ENCODE measurements at regions not wholly inside any gene's neighbourhood (a gene's known extent, or its start where the extent isn't known, plus 50 kb on each side); places are given as distances from the start of the nearest gene placed in this dataset.

DNA sequence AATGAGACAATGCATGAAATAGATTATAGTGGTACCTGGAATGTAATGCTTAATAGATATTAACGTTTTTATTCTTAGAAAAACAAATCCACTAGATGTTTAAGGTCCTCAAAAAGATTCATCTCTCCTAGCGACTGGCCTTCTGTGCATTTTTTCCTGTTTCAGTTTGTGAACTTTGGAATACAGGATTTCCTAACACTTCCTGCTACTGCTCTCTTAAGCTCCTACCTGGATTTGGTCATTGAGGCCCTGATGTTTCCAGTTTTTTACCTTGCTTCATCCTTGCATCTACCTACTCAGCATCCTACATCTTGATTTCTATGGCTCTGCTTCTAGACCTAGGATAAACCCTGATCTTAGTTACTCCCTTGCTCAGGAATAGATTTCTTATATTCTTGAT, 188.4 kb downstream of the ABCC12 start:
- no peak for DNase-seq

GRCh38 chr16:47966325-47966724, 189.5 kb downstream of the ABCC12 start:
- DNase-seq, result no peak

- DNase-seq, result no peak
These were observed 190.4 kb downstream of the ABCC12 start for GRCh38 chr16:47965439-47965838.

DNA sequence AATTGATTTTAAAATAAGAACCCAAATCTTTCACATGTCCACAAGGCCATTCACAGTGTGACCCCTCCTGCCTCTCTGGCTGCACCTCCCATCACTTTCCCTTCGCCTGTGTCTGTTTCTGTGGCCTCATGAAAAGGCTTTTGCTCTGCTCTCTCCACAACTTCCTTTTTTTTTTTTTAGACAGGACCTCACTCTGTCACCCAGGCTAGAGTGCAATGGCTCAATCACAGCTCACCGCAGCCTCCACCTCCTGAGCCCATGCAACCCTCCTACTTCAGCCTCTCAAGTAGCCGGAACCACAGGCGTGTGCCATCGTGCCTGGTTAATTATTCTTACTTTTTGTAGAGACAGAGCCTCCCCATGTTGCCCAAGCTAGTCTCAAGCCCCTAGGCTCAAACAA, 197.1 kb downstream of the ABCC12 start:
- no peak for DNase-seq

GRCh38 chr16:47956916-47957315, 198.9 kb downstream of the ABCC12 start:
- no peak for DNase-seq

GRCh38 chr16:47949714-47950113, 206.1 kb downstream of the ABCC12 start:
- DNase-seq, result no peak

GRCh38 chr16:47949276-47949675, 206.5 kb downstream of the ABCC12 start:
- no peak for DNase-seq

GRCh38 chr16:47947723-47948122, 208.1 kb downstream of the ABCC12 start:
- DNase-seq, result no peak

DNA sequence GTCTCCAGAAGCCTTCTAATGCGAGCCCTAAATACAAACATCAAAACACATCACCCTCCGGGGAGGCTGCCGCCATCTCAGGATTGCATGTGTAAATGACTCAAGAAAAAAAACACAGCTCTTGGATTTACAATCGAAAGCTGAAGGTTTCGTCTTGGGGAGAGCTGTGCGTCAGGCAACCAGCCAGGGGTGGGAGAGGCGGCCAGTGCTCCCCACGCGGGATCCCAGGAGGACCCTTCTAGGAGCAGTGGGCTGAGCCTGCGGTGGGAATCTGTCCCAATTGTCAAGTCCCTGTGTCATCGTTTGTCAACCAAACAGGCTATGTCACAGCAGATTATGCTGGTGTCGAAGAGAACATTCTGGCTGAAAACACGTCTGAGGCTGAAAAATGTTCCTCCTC, 209.7 kb downstream of the ABCC12 start:
- DNase-seq, result no peak

DNA sequence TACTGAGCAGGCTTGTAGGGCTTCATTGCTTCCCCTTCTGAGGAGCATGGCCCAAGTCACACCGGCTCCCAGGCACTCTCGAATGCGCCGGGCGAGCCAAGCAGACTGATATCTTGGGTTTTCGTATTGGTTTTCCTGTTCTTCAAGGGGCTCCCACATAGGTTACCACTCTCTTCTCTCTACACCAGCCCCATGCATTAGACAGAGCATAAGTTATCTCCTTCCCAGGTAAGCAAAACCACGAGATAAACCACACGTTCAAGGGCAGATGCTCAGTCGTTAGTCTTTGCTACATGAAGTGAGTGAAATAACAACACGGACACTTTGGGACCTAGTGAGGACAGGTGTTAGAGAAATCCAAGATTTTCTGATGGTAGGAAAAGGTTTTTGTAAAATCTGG, 211.2 kb downstream of the ABCC12 start:
- no peak for DNase-seq

GRCh38 chr16:47943235-47943634, 212.6 kb downstream of the ABCC12 start:
- DNase-seq, result no peak

DNA sequence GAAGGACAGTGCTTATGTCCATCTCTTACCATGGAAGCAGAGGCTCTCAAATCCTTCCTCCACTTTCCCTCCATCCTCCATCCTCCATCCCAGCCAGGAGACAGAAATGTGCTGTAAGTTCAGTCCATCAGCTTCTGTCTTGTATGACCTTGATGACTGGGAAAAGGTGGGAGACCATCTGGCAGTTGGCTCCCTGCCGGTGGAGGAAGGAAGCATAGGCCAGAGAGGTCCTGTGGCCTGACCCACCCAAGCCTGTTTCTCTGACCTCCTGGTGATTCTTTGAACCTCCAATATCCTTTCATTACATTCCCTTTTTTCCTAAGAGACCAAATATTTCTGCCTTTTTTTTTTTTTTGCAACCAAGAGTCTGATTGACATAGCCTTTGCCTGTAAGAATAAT, 215.3 kb downstream of the ABCC12 start:
- DNase-seq, result no peak

DNA sequence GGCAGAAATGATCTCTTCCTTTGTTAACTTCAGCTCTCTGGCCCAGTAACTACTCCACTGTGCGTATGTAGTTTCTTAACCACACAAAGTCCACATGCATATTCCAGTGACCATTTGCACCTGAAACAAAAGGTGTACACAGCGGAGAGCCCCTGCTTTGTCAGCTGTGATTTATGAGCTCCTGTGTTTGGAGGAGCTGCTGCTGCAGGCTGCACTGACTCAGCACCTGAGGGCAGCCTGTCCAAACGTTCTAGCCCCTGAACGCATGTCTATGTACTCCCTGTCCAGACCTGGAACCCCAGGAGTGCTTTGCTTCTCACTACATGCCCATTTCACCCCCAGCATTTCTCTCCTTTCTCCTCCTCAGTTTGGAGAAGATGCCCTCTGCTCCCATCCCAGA, 216.1 kb downstream of the ABCC12 start:
- DNase-seq, result no peak

- DNase-seq, result no peak
These were observed 217.5 kb downstream of the ABCC12 start for GRCh38 chr16:47938272-47938671.

- no peak for DNase-seq
These were observed 227.8 kb downstream of the ABCC12 start for GRCh38 chr16:47928008-47928407.

DNA sequence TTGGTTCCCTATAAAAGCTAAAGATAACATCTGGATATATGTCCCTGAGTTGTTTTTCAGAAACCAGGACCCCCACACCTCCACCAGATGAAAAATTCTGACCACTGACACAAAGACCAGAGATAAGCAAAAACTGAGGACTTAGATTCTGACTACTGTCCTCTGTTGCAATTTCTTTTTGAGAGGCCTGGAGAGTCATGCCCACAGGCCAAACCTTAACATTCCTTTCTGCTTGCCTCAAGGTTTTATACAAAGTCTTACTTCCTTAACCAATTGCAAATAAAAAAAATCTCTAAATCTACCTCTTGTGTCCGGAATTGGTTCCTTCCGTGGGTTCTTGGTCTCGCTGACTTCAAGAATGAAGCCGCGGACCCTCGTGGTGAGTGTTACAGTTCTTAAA, 228.5 kb downstream of the ABCC12 start:
- DNase-seq, result no peak

DNA sequence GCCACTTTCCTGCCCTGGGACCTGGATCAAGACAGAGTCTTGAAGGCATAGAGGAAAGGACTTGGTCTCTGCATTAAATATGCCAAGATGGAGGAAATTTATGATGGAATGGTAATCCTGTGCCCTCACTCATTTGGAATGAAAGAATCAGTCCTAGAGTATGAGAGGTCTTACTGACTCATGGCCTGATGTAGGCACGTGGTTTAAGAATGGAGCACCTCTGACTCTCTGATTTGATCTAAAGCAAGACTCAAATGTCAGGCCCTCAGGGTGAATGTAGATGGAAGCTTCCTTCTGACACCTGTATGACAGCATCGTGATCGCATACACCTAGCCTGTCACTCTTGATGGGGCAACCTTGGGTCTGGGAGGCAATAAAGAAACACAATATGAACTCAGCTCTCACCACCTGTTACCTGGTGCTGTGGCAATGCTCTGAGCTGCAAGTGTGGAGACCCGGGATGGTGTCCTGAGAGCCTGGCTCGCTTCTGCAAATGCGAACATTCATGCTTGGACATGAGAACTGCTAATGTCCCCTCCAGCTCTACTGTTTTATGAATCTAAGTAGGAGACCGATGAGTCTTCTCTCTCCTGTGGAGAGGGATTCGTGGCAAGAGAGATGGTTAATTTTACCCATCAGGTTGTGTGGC, 229.9 kb downstream of the ABCC12 start:
- DNase-seq, result no peak

DNA sequence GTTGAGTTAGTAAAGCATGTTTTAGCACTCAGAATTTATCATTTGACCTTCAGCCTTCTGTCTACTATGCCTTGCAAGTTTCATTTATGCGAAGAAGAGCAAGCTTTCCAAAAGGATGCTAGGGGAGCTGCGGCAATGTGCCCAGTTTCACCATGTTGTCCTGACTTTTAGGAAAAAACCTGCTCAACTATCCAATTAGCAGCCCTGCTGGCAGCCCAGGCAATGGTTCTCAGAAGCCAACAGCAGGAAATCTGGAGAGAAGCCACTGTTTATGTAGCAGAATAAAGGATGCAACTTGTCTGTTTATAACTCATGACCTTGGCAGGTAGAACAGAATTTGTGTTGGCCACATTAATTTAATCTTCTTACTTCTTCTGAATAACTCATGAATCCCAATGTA, 230.8 kb downstream of the ABCC12 start:
- DNase-seq, result no peak

- no peak for DNase-seq
These were observed 234.3 kb downstream of the ABCC12 start for GRCh38 chr16:47921535-47921934.

DNA sequence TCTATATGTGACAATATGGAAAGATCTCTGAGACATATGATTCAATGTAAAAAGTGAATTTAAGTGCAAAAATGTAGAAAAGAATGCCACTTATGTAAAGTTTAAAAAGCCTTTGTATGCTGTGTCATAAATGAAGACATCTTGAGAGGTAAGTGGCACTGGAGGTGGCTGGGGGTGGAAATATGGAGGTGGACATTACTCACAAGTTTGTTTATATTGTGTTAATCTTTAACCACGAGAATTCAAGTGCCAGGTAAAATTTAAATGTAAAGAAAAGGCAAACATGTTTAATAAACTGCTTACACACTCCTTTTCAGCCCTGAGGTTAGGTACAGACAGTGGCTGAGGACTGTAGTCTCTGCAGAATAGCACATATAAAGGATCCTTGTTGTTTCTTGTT, 235.1 kb downstream of the ABCC12 start:
- DNase-seq, result no peak

DNA sequence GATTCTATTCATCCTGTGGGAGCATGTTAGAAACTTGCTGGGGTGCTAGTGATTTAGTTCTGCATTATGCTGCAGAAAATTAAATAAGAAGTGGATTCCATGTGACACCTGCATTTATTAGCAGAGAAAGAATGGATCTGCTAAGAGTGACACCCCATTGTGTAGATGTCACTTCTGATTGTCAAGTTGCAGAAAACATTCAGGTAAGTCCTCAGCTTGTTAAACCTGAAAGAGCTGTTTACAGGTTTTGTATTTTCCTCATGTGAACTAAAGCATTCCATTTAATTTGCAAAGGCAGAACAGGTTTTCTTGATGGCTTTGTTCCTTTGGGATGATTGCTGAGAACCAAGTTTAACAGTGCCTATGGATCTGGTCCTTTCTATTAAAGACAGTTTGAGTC, 238.7 kb downstream of the ABCC12 start:
- DNase-seq, result no peak

GRCh38 chr16:47916266-47916665, 239.5 kb downstream of the ABCC12 start:
- no peak for DNase-seq

GRCh38 chr16:47907109-47907508, 248.7 kb downstream of the ABCC12 start:
- no peak for DNase-seq

DNA sequence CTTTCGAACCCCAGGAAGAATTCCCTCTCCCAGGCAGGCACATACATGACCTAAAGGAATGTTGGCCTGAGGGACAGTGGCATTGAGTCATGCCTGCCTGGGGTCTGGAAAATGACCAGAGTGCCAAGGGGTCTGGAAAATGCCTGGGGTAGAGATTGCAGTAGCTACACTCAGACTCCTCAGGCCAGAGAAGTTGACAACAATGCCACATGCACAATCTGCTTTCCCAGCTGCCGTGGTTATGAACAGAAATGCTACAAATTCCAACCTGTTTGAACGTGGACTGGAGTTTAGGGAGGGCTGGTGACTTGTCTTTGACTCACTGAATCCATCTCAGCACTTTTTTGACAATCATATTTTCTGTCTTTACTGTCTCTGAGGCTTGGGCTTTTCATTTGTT, 250.0 kb downstream of the ABCC12 start:
- DNase-seq, result no peak

- DNase-seq, result no peak
These were observed 251.1 kb downstream of the ABCC12 start for GRCh38 chr16:47904691-47905090.

DNA sequence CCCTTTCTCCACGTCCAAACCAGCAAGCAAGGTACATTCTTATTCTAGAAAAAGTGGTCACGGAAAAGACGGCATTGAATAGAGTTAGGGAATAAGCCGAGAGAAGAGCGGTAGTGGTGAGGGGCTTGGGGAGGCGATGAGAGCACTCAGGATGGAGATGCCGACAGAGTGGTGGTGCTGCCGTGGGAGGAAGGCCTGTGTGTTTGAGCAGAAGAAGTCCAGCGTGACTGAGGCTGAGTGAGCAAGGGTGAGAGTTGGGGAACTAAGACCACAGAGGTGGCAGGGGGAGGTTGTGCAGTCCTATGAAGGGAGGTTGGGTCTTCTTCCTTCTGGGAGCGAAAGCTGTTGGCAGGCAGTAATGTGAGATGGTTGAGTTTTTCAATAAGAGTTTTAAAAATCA, 252.3 kb downstream of the ABCC12 start:
- DNase-seq, result no peak
